RWPE2 (cell line): ENCODE measurements at regions not wholly inside any gene's neighbourhood (a gene's known extent, or its start where the extent isn't known, plus 50 kb on each side); places are given as distances from the start of the nearest gene placed in this dataset.
"Not testable (repeated sequence)": the region's sequence is repeated elsewhere in the genome, so short reads cannot be mapped to it uniquely, and the experiment has no call there.

ENCODE experiments used
- ATAC-seq: fragments of 200-7000 bp; cut with Tn5 transposase; 3 replicates; pipeline ENCODE4 v1.9.1; 2021; ENCODE audit warnings: low read depth
- DNase-seq: peaks from one replicate; pipeline ENCODE4 v3.0.0-alpha.2; 2020; ENCODE audit warnings: low spot score
- H3K27ac ChIP-seq: fragments of 450-650 bp; 2 replicates; pipeline ENCODE4 v1.5.1; 2017; ENCODE audit warnings: mild to moderate bottlenecking; ENCODE audit not compliant: poor library complexity, severe bottlenecking
- H3K27me3 ChIP-seq: fragments of 250-450 bp; sonication (Bioruptor Pico); 2 replicates; pipeline ENCODE4 v1.5.1; 2021; ENCODE audit warnings: mild to moderate bottlenecking, moderate library complexity; ENCODE audit not compliant: insufficient read depth, poor library complexity, severe bottlenecking
- H3K36me3 ChIP-seq: fragments of 250-450 bp; sonication (Bioruptor Pico); 2 replicates; pipeline ENCODE4 v1.5.1; 2020; ENCODE audit warnings: low read depth, mild to moderate bottlenecking, moderate library complexity
- H3K4me1 ChIP-seq: fragments of 250-450 bp; sonication (Bioruptor Pico); 2 replicates; pipeline ENCODE4 v1.5.1; 2021; ENCODE audit warnings: mild to moderate bottlenecking, moderate library complexity; ENCODE audit not compliant: insufficient read depth, poor library complexity, severe bottlenecking
- H3K4me3 ChIP-seq: fragments of 250-450 bp; sonication (Bioruptor Pico); 2 replicates; pipeline ENCODE4 v1.5.1; 2021; ENCODE audit warnings: mild to moderate bottlenecking, moderate library complexity; ENCODE audit not compliant: severe bottlenecking
- H3K9me3 ChIP-seq: fragments of 250-450 bp; sonication (Bioruptor Pico); 2 replicates; pipeline ENCODE4 v1.5.1; 2021; ENCODE audit warnings: mild to moderate bottlenecking, moderate library complexity; ENCODE audit not compliant: severe bottlenecking
- TF ChIP-seq, protein P1 (sequence below): fragments of 450-650 bp; IDR thresholded peaks from one replicate; pipeline ENCODE4 v1.5.1; 2017; ENCODE audit warnings: mild to moderate bottlenecking, moderate library complexity; ENCODE audit not compliant: poor library complexity, severe bottlenecking

DNA sequence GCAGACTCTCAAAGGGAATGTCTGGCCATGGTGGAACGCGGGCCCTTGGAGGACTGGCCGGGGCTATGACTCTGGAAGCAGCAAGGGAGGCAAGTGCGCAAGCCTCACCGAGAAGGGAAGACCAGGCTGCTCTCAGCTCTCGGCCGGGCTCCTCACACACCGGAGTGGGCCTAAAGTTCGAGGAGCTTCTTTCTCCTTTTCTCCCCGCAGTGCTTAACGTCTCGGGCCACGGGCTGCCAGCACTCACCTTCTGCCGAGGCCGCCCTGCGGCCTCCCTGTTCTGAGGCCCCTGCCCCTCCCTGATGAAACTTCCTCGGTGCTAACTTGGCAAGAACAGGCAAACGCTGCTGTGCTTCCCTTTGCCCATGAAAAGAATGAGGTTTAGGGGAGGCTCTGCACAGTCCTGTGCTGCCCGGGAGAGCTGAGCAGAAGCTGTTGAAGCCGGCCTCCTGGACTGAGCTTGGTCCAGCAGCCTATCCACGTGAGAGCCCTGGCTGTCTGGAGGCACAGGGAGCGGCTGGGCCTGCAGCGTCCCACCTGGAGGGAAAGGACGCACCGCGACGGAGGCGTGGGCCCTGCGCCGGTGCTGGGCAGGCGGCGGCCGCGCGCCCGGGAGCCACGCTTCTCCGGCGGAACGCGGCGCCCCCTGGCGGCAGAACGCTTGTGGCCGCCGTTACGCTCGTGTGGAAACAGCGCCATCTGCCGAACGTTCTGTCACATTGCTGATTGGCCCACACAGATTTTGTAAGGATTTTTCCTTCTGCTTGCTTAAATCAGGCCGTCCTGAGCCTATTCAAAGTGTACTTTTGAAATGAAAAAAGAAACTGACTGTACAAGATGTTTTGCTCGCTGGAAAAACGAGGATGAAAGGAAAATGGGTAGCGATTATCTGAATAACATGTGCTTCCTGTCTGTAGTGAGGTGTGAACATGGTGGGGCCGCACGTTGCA, 65.0 kb upstream of the TMEM45B start:
- H3K36me3 ChIP-seq, result no peaks in the 10 kb centered on the region
- H3K9me3 ChIP-seq, result no peaks in the 10 kb centered on the region
- H3K27ac ChIP-seq, result no peak overlapping the region
- no peak overlapping the region for H3K4me3 ChIP-seq
- TF ChIP-seq, protein P1, sequence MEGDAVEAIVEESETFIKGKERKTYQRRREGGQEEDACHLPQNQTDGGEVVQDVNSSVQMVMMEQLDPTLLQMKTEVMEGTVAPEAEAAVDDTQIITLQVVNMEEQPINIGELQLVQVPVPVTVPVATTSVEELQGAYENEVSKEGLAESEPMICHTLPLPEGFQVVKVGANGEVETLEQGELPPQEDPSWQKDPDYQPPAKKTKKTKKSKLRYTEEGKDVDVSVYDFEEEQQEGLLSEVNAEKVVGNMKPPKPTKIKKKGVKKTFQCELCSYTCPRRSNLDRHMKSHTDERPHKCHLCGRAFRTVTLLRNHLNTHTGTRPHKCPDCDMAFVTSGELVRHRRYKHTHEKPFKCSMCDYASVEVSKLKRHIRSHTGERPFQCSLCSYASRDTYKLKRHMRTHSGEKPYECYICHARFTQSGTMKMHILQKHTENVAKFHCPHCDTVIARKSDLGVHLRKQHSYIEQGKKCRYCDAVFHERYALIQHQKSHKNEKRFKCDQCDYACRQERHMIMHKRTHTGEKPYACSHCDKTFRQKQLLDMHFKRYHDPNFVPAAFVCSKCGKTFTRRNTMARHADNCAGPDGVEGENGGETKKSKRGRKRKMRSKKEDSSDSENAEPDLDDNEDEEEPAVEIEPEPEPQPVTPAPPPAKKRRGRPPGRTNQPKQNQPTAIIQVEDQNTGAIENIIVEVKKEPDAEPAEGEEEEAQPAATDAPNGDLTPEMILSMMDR, result peak; percentile 96
- no peaks in the 10 kb centered on the region for H3K27me3 ChIP-seq
- ATAC-seq, result peak; percentile 98
- no peaks in the 10 kb centered on the region for H3K4me1 ChIP-seq
- DNase-seq, result no peak

DNA sequence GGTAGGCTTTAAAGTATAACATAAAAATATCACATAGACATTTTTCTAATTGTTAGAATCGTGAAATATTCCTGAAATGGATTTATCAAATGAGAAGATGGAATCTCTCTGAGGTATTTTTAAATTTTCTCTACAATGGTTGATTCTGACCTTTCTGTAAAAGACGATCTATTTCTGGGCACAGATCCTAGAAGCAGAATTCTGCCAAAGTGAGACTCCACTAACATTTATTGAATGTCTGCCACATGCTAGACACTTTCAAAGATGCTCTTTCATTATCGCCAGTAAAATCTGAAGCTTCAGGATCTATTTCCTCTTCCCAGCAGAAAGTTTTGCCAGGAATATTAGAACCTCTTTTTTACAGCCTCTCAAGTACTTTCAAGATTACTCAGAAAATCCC, 64.1 kb upstream of the TMEM45B start:
- DNase-seq, result no peak
- Histone ChIP-seq H3K27ac (no peak overlapping the region), H3K36me3 (no peaks in the 10 kb centered on the region), H3K4me1 (no peaks in the 10 kb centered on the region), H3K9me3 (no peaks in the 10 kb centered on the region), H3K27me3 (no peaks in the 10 kb centered on the region), H3K4me3 (no peak overlapping the region)
- ATAC-seq, result no peak
- TF ChIP-seq, protein P1, result no peak

DNA sequence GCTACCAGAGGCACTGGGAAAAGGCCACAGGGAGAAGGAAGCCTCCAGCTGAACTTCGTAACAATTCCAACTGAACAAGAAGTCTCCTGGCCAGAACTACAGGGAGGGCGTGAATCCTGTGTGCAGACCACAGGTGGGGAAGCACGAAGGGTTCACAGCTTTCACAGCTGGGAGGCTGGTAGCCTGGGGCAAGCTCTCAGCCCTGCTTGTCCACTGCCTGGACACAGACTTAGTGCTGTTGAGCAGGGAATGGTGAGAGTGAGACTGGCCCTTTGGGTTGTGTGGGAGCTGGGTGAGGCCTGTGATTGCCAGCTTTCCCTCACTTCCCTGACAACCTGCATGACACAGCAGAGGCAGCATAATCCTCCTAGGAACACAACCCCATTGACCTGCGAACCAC, 52.1 kb upstream of the TMEM45B start:
- H3K27me3 ChIP-seq, result not testable (repeated sequence)

GRCh38 chr11:129764204-129764603, 51.4 kb upstream of the TMEM45B start:
- H3K36me3 ChIP-seq, H3K4me3 ChIP-seq, H3K9me3 ChIP-seq, H3K4me1 ChIP-seq, ATAC-seq, DNase-seq, H3K27ac ChIP-seq, H3K27me3 ChIP-seq: not testable (repeated sequence)

More for the DNA sequence above, 52.1 kb upstream of the TMEM45B start:
- H3K36me3 ChIP-seq, H3K4me1 ChIP-seq, H3K9me3 ChIP-seq, DNase-seq, H3K27ac ChIP-seq, ATAC-seq, H3K4me3 ChIP-seq: not testable (repeated sequence)
